BLaER1 treated with 17β-estradiol and CSF1 and Interleukin-3, amounts not matched to agents 10 nM and 100 nM (cell line): ENCODE measurements at regions not wholly inside any gene's neighbourhood (a gene's known extent, or its start where the extent isn't known, plus 50 kb on each side); places are given as distances from the start of the nearest gene placed in this dataset.
"Not testable (repeated sequence)": the region's sequence is repeated elsewhere in the genome, so short reads cannot be mapped to it uniquely, and the experiment has no call there.

Experiments used
- H3K27ac ChIP-seq, 11 experiments: shearing (Covaris generic); formaldehyde crosslinking; 2 replicates each; pipeline ENCODE4 v1.8.1; 2022
- H3K27me3 ChIP-seq, 11 experiments: shearing (Covaris generic); formaldehyde crosslinking; 2 replicates each; pipeline ENCODE4 v1.8.1; 2022
- H3K36me3 ChIP-seq, 11 experiments: shearing (Covaris generic); formaldehyde crosslinking; 2 replicates each; pipeline ENCODE4 v1.8.1; 2022
- H3K4me1 ChIP-seq, 10 experiments: shearing (Covaris generic); formaldehyde crosslinking; 2 replicates each; pipeline ENCODE4 v1.8.1; 2022
- H3K4me2 ChIP-seq, 11 experiments: shearing (Covaris generic); formaldehyde crosslinking; 2 replicates each; pipeline ENCODE4 v1.8.1; 2022
- H3K4me3 ChIP-seq, 10 experiments: shearing (Covaris generic); formaldehyde crosslinking; 2 replicates each; pipeline ENCODE4 v1.8.1; 2022
- H3K9ac ChIP-seq, 11 experiments: shearing (Covaris generic); formaldehyde crosslinking; 2 replicates each; pipeline ENCODE4 v1.8.1; 2022
- H3K9me3 ChIP-seq, 11 experiments: shearing (Covaris generic); formaldehyde crosslinking; replicated peaks in 1 of 11; 2 replicates each; pipeline ENCODE4 v1.8.1; 2022
- H4K20me1 ChIP-seq, 11 experiments: shearing (Covaris generic); formaldehyde crosslinking; 2 replicates each; pipeline ENCODE4 v1.8.1; 2022
- Cebpa-rat ChIP-seq, 11 experiments: shearing (Covaris generic); IDR thresholded peaks; 2 replicates each; pipeline ENCODE4 v1.8.1; 2022

- H3K36me3 ChIP-seq = no peaks in the 10 kb centered on the region
- TF ChIP-seq Cebpa-rat (IDR thresholded peaks at IDR 0.05) = no peak
Measured at GRCh38 chr4:107351196-107351595, 315.1 kb upstream of the DKK2 start.

GRCh38 chr4:107349732-107350131 lies 313.6 kb upstream of the DKK2 start:
- no peaks in the 10 kb centered on the region for H4K20me1 ChIP-seq
- H3K9me3 ChIP-seq = peaks cover 0 to 5% (median 0%) of the 10 kb centered on the region in 11 experiments; a peak in 1 of 22 replicates
- H3K4me2 ChIP-seq = peak overlapping the region in 4 of 11 experiments; percentile 28 to 47 (median 33); a peak in 5 of 22 replicates
- H3K27me3 ChIP-seq = no peaks in the 10 kb centered on the region
- no peak for TF ChIP-seq Cebpa-rat (IDR thresholded peaks at IDR 0.05)
- no peaks in the 10 kb centered on the region for H3K36me3 ChIP-seq
- no peak overlapping the region for H3K9ac ChIP-seq
- H3K27ac ChIP-seq = no peak overlapping the region
- H3K4me1 ChIP-seq = peaks cover 0 to 11% (median 6%) of the 10 kb centered on the region in 10 experiments; a peak in 10 of 20 replicates
- no peak overlapping the region for H3K4me3 ChIP-seq

More at GRCh38 chr4:107351196-107351595, 315.1 kb upstream of the DKK2 start:
- Histone ChIP-seq H3K27ac (no peak overlapping the region), H3K9me3 (peaks cover 0 to 5% (median 0%) of the 10 kb centered on the region in 11 experiments; a peak in 1 of 22 replicates), H3K4me1 (peaks cover 0 to 11% (median 6%) of the 10 kb centered on the region in 10 experiments; a peak in 10 of 20 replicates), H3K4me3 (no peak overlapping the region), H3K27me3 (no peaks in the 10 kb centered on the region), H4K20me1 (no peaks in the 10 kb centered on the region), H3K4me2 (no peak overlapping the region), H3K9ac (no peak overlapping the region)

GRCh38 chr4:107349266-107349665 lies 313.2 kb upstream of the DKK2 start:
- H3K27me3 ChIP-seq = no peaks in the 10 kb centered on the region
- peaks cover 0 to 11% (median 6%) of the 10 kb centered on the region in 10 experiments; a peak in 10 of 20 replicates for H3K4me1 ChIP-seq
- peaks cover 0 to 3% (median 0%) of the 10 kb centered on the region in 11 experiments; a peak in 1 of 22 replicates for H3K9me3 ChIP-seq
- H3K4me3 ChIP-seq = no peak overlapping the region
- no peak overlapping the region for H3K27ac ChIP-seq
- H3K36me3 ChIP-seq = no peaks in the 10 kb centered on the region
- H3K4me2 ChIP-seq = peak overlapping the region in 6 of 11 experiments; percentile 1 to 47 (median 30); a peak in 7 of 22 replicates
- no peak overlapping the region for H3K9ac ChIP-seq
- no peak for TF ChIP-seq Cebpa-rat (IDR thresholded peaks at IDR 0.05)
- no peaks in the 10 kb centered on the region for H4K20me1 ChIP-seq

GRCh38 chr4:107348188-107349050 lies 312.3 kb upstream of the DKK2 start:
- Histone ChIP-seq H3K9ac (no peak overlapping the region), H3K36me3 (no peaks in the 10 kb centered on the region), H3K9me3 (no peaks in the 10 kb centered on the region), H3K4me3 (no peak overlapping the region), H3K4me2 (no peak overlapping the region), H4K20me1 (no peaks in the 10 kb centered on the region), H3K27ac (no peak overlapping the region), H3K4me1 (peaks cover 0 to 11% (median 6%) of the 10 kb centered on the region in 10 experiments; a peak in 10 of 20 replicates), H3K27me3 (no peaks in the 10 kb centered on the region)
- TF ChIP-seq Cebpa-rat (IDR thresholded peaks at IDR 0.05) = no peak

GRCh38 chr4:107333518-107333917 lies 297.4 kb upstream of the DKK2 start:
- TF ChIP-seq Cebpa-rat (IDR thresholded peaks at IDR 0.05) = no peak
- Histone ChIP-seq H3K36me3 (no peaks in the 10 kb centered on the region), H3K9me3 (peaks cover 0 to 4% (median under 1%) of the 10 kb centered on the region in 11 experiments; a peak in 9 of 22 replicates), H3K4me3 (no peak overlapping the region), H3K4me1 (no peaks in the 10 kb centered on the region), H3K27ac (no peak overlapping the region), H3K4me2 (no peak overlapping the region), H3K27me3 (no peaks in the 10 kb centered on the region), H4K20me1 (no peaks in the 10 kb centered on the region), H3K9ac (no peak overlapping the region)

- not testable (repeated sequence) for H3K9ac ChIP-seq, H4K20me1 ChIP-seq, H3K27ac ChIP-seq, H3K27me3 ChIP-seq, H3K4me2 ChIP-seq, H3K36me3 ChIP-seq, H3K4me3 ChIP-seq, H3K4me1 ChIP-seq
- peaks cover 7 to 12% (median 9%) of the 10 kb centered on the region in 11 experiments; a peak in 17 of 22 replicates for H3K9me3 ChIP-seq
Measured at GRCh38 chr4:107332656-107333055, 296.5 kb upstream of the DKK2 start.

- Histone ChIP-seq H3K27ac (no peak overlapping the region), H3K9ac (no peak overlapping the region), H3K4me2 (no peak overlapping the region), H3K36me3 (no peaks in the 10 kb centered on the region), H4K20me1 (no peaks in the 10 kb centered on the region), H3K27me3 (no peaks in the 10 kb centered on the region), H3K4me1 (no peaks in the 10 kb centered on the region), H3K9me3 (peaks cover 8 to 14% (median 10%) of the 10 kb centered on the region in 11 experiments; a peak in 17 of 22 replicates), H3K4me3 (no peak overlapping the region)
- no peak for TF ChIP-seq Cebpa-rat (IDR thresholded peaks at IDR 0.05)
Measured at GRCh38 chr4:107330916-107331315, 294.8 kb upstream of the DKK2 start.

- peaks cover 0 to 5% (median 0%) of the 10 kb centered on the region in 11 experiments; a peak in 5 of 22 replicates for H3K9me3 ChIP-seq
- H3K4me3 ChIP-seq = no peak overlapping the region
- peak overlapping the region; percentile 39 to 75 (median 53); a peak in 21 of 22 replicates for H3K4me2 ChIP-seq
- no peaks in the 10 kb centered on the region for H3K36me3 ChIP-seq
- H3K9ac ChIP-seq = 0 out of 22 replicates have a peak overlapping the region, but pooled peaks of 1 of the 11 experiments have one; percentile 12
- H3K27me3 ChIP-seq = no peaks in the 10 kb centered on the region
- no peak for TF ChIP-seq Cebpa-rat (IDR thresholded peaks at IDR 0.05)
- no peaks in the 10 kb centered on the region for H4K20me1 ChIP-seq
- H3K4me1 ChIP-seq = peaks cover 11 to 29% (median 21%) of the 10 kb centered on the region in 10 experiments; a peak in 19 of 20 replicates
- H3K27ac ChIP-seq = peak overlapping the region in 2 of 11 experiments; percentile 12 to 20; a peak in 1 of 22 replicates
Measured at GRCh38 chr4:107319386-107319785, 283.3 kb upstream of the DKK2 start.

GRCh38 chr4:107318078-107318477 lies 282.0 kb upstream of the DKK2 start:
- Histone ChIP-seq H3K4me2 (peak overlapping the region in 7 of 11 experiments; percentile 5 to 75 (median 11); a peak in 9 of 22 replicates), H3K9ac (no peak overlapping the region), H3K27me3 (no peaks in the 10 kb centered on the region), H3K4me3 (no peak overlapping the region), H3K27ac (no peak overlapping the region), H3K9me3 (peaks cover 0 to 5% (median 0%) of the 10 kb centered on the region in 11 experiments; a peak in 4 of 22 replicates), H3K36me3 (no peaks in the 10 kb centered on the region), H3K4me1 (peaks cover 11 to 29% (median 21%) of the 10 kb centered on the region in 10 experiments; a peak in 19 of 20 replicates), H4K20me1 (no peaks in the 10 kb centered on the region)
- no peak for TF ChIP-seq Cebpa-rat (IDR thresholded peaks at IDR 0.05)
